HCT116 (cell line): ENCODE measurements at regions not wholly inside any gene's neighbourhood (a gene's known extent, or its start where the extent isn't known, plus 50 kb on each side); places are given as distances from the start of the nearest gene placed in this dataset.

Experiments
- ATAC-seq: fragments of 200-7000 bp; cut with Tn5 transposase; 2 replicates; pipeline ENCODE4 v1.9.1; 2020; ENCODE audit warnings: mild to moderate bottlenecking, moderate library complexity
- BruUV-seq: library from RNA; stranded (reverse); fragments of 400-500 nt; replicated peaks from 2 replicates; lab custom pipeline; 2021; lab: Mats Ljungman, UMichigan
- CTCF ChIA-PET: fragments of 300-600 bp; sonication (Branson Sonifier 250); formaldehyde crosslinking; loops from one replicate; lab custom pipeline; 2021; ENCODE audit warnings: antibody characterized with exemption; lab: Charles Lee
- POLR2A ChIA-PET: fragments of 300-600, 350-600 bp; sonication (Branson Sonifier 250); formaldehyde crosslinking; loops from one replicate; lab custom pipeline; 2021; ENCODE audit warnings: antibody characterized with exemption; lab: Charles Lee
- RAD21 ChIA-PET, 2 experiments: fragments of 300-600 bp; sonication (Branson Sonifier 250); formaldehyde crosslinking; loops; one replicate each; lab custom pipeline; 2023; ENCODE audit warnings: low total read pairs in 2 of 2; ENCODE audit not compliant: uncharacterized antibody in 2 of 2, unreplicated experiment in 2 of 2, low non-redundant PET in 1 of 2; lab: Charles Lee
- DNase-seq: peaks from one replicate; pipeline ENCODE4 v3.0.0-alpha.2; 2010; ENCODE audit warnings: low read depth, low spot score
- H2AFZ ChIP-seq: fragments of 200-600 bp; shearing (Covaris generic), sonication (generic); 2 replicates; pipeline ENCODE4 v1.6.1; 2017; ENCODE audit warnings: low read depth, mixed run types, mixed read lengths, antibody characterized with exemption, low read length; ENCODE audit not compliant: poor library complexity, severe bottlenecking
- H3K27ac ChIP-seq: 2 replicates; pipeline ENCODE4 v1.5.1; 2012; ENCODE audit warnings: low read depth, low read length
- H3K27me3 ChIP-seq: fragments of 200-600 bp; sonication (generic); 2 replicates; pipeline ENCODE4 v1.6.1; 2016; ENCODE audit warnings: mixed run types, low read length, mixed read lengths; ENCODE audit not compliant: insufficient read depth
- H3K36me3 ChIP-seq, 2 experiments: fragments of 200-500 bp in 1 of 2; fragments of 200-600 bp in 1 of 2; sonication (Bioruptor generic) in 1 of 2; sonication (generic) in 1 of 2; 2 replicates each; pipeline versions ENCODE4 v1.5.1 to v1.6.1; 2014 to 2016; ENCODE audit warnings: low read length in 2 of 2, inconsistent platforms in 1 of 2, mixed read lengths in 1 of 2, mixed run types in 1 of 2; ENCODE audit not compliant: insufficient read depth in 2 of 2, control insufficient read depth in 1 of 2
- H3K4me1 ChIP-seq, 2 experiments: fragments of 200-600 bp in 1 of 2; sonication (generic) in 1 of 2; 2 replicates each; pipeline versions ENCODE4 v1.5.1 to v1.6.1; 2012 to 2017; ENCODE audit warnings: low read length in 2 of 2, inconsistent platforms in 1 of 2, mild to moderate bottlenecking in 1 of 2, mixed read lengths in 1 of 2, mixed run types in 1 of 2, moderate library complexity in 1 of 2; ENCODE audit not compliant: insufficient read depth in 2 of 2, control insufficient read depth in 1 of 2
- H3K4me2 ChIP-seq: fragments of 200-600 bp; sonication (generic); 2 replicates; pipeline ENCODE4 v1.6.1; 2017; ENCODE audit warnings: mixed run types, low read length, mixed read lengths
- H3K4me3 ChIP-seq, 2 experiments: fragments of 200-600 bp in 1 of 2; sonication (generic) in 1 of 2; replicated peaks in 1 of 2; 2 replicates each; pipeline ENCODE4 v1.5.1; 2011 to 2016; ENCODE audit warnings: low read length in 2 of 2, control low read depth in 1 of 2, low read depth in 1 of 2, mild to moderate bottlenecking in 1 of 2, mixed read lengths in 1 of 2, mixed run types in 1 of 2
- H3K79me2 ChIP-seq: fragments of 200-600 bp; sonication (generic); 2 replicates; pipeline ENCODE4 v1.6.1; 2017; ENCODE audit warnings: mild to moderate bottlenecking, mixed run types, low read length, moderate library complexity, mixed read lengths; ENCODE audit not compliant: insufficient read depth
- H3K9ac ChIP-seq: fragments of 200-600 bp; sonication (generic); 2 replicates; pipeline ENCODE4 v1.6.1; 2016; ENCODE audit warnings: low read length, mixed read lengths
- H3K9me2 ChIP-seq: fragments of 200-600 bp; sonication (generic), shearing (Covaris generic); 2 replicates; pipeline ENCODE4 v1.6.1; 2017; ENCODE audit warnings: mixed run types, mild to moderate bottlenecking, moderate library complexity; ENCODE audit not compliant: insufficient read depth
- H3K9me3 ChIP-seq, 2 experiments: fragments of 200-500 bp in 1 of 2; fragments of 200-600 bp in 1 of 2; sonication (Bioruptor generic) in 1 of 2; sonication (generic) in 1 of 2; 2 replicates each; pipeline ENCODE4 v1.6.1; 2014 to 2017; ENCODE audit warnings: low read length in 2 of 2, mixed read lengths in 2 of 2, inconsistent platforms in 1 of 2, low read depth in 1 of 2, mild to moderate bottlenecking in 1 of 2, mixed run types in 1 of 2, moderate library complexity in 1 of 2; ENCODE audit not compliant: control insufficient read depth in 1 of 2, insufficient read depth in 1 of 2
- H4K20me1 ChIP-seq: fragments of 200-600 bp; sonication (generic), shearing (Covaris generic); 2 replicates; pipeline ENCODE4 v1.6.1; 2017; ENCODE audit warnings: mixed run types, mild to moderate bottlenecking, moderate library complexity; ENCODE audit not compliant: insufficient read depth
- ELF1 ChIP-seq: IDR thresholded peaks from 2 replicates; pipeline ENCODE4 v1.6.1; 2012; ENCODE audit warnings: low read depth, borderline replicate concordance
- EZH2phosphoT487 ChIP-seq: fragments of 200-600 bp; IDR thresholded peaks from 2 replicates; pipeline ENCODE4 v1.6.1; 2018; ENCODE audit warnings: antibody characterized with exemption, borderline replicate concordance
- SRF ChIP-seq: IDR thresholded peaks from 2 replicates; pipeline ENCODE4 v1.6.1; 2012; ENCODE audit warnings: low read depth
- ZFX ChIP-seq: fragments of 450-650 bp; IDR thresholded peaks from 2 replicates; pipeline ENCODE4 v1.6.1; 2017
- intact Hi-C: fragments of 100-400 bp; cut with micrococcal nuclease; formaldehyde crosslinking; loops from 2 replicates; pipeline ENCODE4 v1.10.0; 2022
- TF ChIP-seq, protein P1 (sequence below): IDR thresholded peaks from 2 replicates; pipeline ENCODE4 v1.6.1; 2012; ENCODE audit warnings: low read depth

DNA sequence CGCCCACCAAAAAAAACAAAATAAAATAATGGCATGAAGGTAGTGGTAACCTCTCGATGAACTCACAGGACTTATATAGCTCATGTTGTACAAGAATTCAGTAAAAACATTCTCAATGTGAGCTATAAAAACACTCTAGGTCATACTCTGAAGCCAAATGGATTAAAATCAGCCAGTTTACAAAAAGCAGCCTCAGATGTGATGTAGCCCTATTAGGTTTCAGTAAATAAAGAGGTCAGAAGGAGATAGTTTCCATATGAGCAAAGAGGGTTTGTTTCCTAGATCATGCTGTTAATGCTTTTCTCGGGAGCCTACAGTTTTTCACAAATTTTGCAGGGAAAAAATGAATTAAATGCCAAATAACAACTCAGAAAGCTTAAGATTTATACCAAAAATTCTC lies 319.5 kb upstream of the HSF2 start (continued):
- TF ChIP-seq, protein P1, sequence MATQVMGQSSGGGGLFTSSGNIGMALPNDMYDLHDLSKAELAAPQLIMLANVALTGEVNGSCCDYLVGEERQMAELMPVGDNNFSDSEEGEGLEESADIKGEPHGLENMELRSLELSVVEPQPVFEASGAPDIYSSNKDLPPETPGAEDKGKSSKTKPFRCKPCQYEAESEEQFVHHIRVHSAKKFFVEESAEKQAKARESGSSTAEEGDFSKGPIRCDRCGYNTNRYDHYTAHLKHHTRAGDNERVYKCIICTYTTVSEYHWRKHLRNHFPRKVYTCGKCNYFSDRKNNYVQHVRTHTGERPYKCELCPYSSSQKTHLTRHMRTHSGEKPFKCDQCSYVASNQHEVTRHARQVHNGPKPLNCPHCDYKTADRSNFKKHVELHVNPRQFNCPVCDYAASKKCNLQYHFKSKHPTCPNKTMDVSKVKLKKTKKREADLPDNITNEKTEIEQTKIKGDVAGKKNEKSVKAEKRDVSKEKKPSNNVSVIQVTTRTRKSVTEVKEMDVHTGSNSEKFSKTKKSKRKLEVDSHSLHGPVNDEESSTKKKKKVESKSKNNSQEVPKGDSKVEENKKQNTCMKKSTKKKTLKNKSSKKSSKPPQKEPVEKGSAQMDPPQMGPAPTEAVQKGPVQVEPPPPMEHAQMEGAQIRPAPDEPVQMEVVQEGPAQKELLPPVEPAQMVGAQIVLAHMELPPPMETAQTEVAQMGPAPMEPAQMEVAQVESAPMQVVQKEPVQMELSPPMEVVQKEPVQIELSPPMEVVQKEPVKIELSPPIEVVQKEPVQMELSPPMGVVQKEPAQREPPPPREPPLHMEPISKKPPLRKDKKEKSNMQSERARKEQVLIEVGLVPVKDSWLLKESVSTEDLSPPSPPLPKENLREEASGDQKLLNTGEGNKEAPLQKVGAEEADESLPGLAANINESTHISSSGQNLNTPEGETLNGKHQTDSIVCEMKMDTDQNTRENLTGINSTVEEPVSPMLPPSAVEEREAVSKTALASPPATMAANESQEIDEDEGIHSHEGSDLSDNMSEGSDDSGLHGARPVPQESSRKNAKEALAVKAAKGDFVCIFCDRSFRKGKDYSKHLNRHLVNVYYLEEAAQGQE = no peak

DNA sequence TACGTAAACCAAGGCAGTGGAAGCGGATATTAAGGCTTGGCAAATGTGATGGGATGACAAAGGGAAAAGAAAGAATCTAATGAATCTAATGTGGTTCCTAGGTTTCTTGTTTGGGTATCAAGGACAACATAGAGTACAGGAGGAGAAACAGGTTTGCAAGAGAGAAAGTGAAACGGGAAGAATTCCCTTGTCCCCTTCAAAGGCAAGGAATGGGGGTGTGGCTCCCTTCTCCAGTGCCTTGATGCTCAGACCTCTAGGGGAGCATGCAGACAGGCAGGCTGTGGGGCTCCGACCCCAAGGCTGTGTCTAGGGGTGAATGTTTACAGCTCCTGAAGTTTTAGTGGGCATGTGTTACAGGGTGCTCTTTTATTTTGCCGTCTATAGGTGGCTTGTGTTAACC lies 317.5 kb upstream of the HSF2 start:
- Histone ChIP-seq H3K9me3 (no peaks in the 10 kb centered on the region), H3K9me2 (no peaks in the 10 kb centered on the region), H3K9ac (no peak overlapping the region), H4K20me1 (no peaks in the 10 kb centered on the region), H3K4me1 (no peaks in the 10 kb centered on the region; a peak in 2 of 4 replicates), H3K27me3 (no peaks in the 10 kb centered on the region), H3K4me2 (peak overlapping the region; percentile 44), H3K27ac (no peak overlapping the region), H3K79me2 (no peaks in the 10 kb centered on the region), H3K36me3 (no peaks in the 10 kb centered on the region), H2AFZ (peak overlapping the region; percentile 78), H3K4me3 (no peak overlapping the region)
- intact Hi-C loops = no loop called here
- TF ChIP-seq SRF (no peak), EZH2phosphoT487 (no peak), ELF1 (no peak), ZFX (no peak)
- POLR2A ChIA-PET = no interaction called here
- CTCF ChIA-PET = no interaction called here
- BruUV-seq = no TSS peak
- RAD21 ChIA-PET = no interaction called here
- no peak for ATAC-seq
- no peak for DNase-seq
